H9 (cell line): ENCODE measurements at regions not wholly inside any gene's neighbourhood (a gene's known extent, or its start where the extent isn't known, plus 50 kb on each side); places are given as distances from the start of the nearest gene placed in this dataset.

Source experiments
- DNase-seq: peaks from one replicate; pipeline ENCODE4 v3.0.0-alpha.2; 2017
- H2AFZ ChIP-seq: one replicate; pipeline ENCODE4 v1.6.1; 2013; ENCODE audit warnings: mild to moderate bottlenecking, low read length, control low read depth, moderate library complexity
- H2AK5ac ChIP-seq: 2 replicates; pipeline ENCODE4 v1.6.1; 2013; ENCODE audit warnings: low read length, control low read depth, mixed read lengths; ENCODE audit not compliant: insufficient read length
- H2BK120ac ChIP-seq: one replicate; pipeline ENCODE4 v1.6.1; 2013; ENCODE audit warnings: low read depth, mild to moderate bottlenecking, low read length, control low read depth, inconsistent platforms; ENCODE audit not compliant: poor library complexity, severe bottlenecking
- H2BK12ac ChIP-seq: 2 replicates; pipeline ENCODE4 v1.6.1; 2013; ENCODE audit warnings: low read length, control low read depth, mixed read lengths, low read depth; ENCODE audit not compliant: insufficient read length
- H2BK15ac ChIP-seq: 2 replicates; pipeline ENCODE4 v1.6.1; 2013; ENCODE audit warnings: low read depth, low read length, control low read depth
- H2BK20ac ChIP-seq: one replicate; pipeline ENCODE4 v1.6.1; 2013; ENCODE audit warnings: low read depth, mild to moderate bottlenecking, low read length, control low read depth, inconsistent platforms; ENCODE audit not compliant: poor library complexity, severe bottlenecking
- H2BK5ac ChIP-seq: 2 replicates; pipeline ENCODE4 v1.6.1; 2013; ENCODE audit warnings: low read length, control low read depth, mixed read lengths; ENCODE audit not compliant: insufficient read length
- H3K14ac ChIP-seq: 2 replicates; pipeline ENCODE4 v1.6.1; 2013; ENCODE audit warnings: low read length, control low read depth; ENCODE audit not compliant: insufficient read depth
- H3K18ac ChIP-seq: 2 replicates; pipeline ENCODE4 v1.6.1; 2013; ENCODE audit warnings: low read depth, mild to moderate bottlenecking, mixed read lengths, low read length, control low read depth; ENCODE audit not compliant: insufficient read length
- H3K23ac ChIP-seq: 2 replicates; pipeline ENCODE4 v1.6.1; 2013; ENCODE audit warnings: low read length, control low read depth, mixed read lengths, low read depth; ENCODE audit not compliant: insufficient read length
- H3K23me2 ChIP-seq: 2 replicates; pipeline ENCODE4 v1.6.1; 2013; ENCODE audit warnings: low read depth, mild to moderate bottlenecking, mixed read lengths, low read length, control low read depth; ENCODE audit not compliant: insufficient read length, poor library complexity, severe bottlenecking
- H3K27ac ChIP-seq: 2 replicates; pipeline ENCODE4 v1.5.1; 2013; ENCODE audit warnings: low read length, control low read depth, mixed read lengths, low read depth; ENCODE audit not compliant: insufficient read length
- H3K27me3 ChIP-seq: 2 replicates; pipeline ENCODE4 v1.6.1; 2013; ENCODE audit warnings: low read length, control low read depth, inconsistent platforms; ENCODE audit not compliant: insufficient read depth
- H3K4ac ChIP-seq: 2 replicates; pipeline ENCODE4 v1.6.1; 2013; ENCODE audit warnings: low read depth, mild to moderate bottlenecking, control low read depth, inconsistent platforms, low read length, moderate library complexity
- H3K4me1 ChIP-seq: 2 replicates; pipeline ENCODE4 v1.6.1; 2013; ENCODE audit warnings: low read length, control low read depth, inconsistent platforms; ENCODE audit not compliant: insufficient read depth
- H3K4me2 ChIP-seq: 2 replicates; pipeline ENCODE4 v1.6.1; 2013; ENCODE audit warnings: low read length, control low read depth, mixed read lengths; ENCODE audit not compliant: insufficient read length, insufficient read depth
- H3K56ac ChIP-seq: 2 replicates; pipeline ENCODE4 v1.6.1; 2013; ENCODE audit warnings: low read depth, mild to moderate bottlenecking, mixed read lengths, low read length, control low read depth; ENCODE audit not compliant: insufficient read length
- H3K79me1 ChIP-seq: 2 replicates; pipeline ENCODE4 v1.6.1; 2013; ENCODE audit warnings: low read depth, mild to moderate bottlenecking, moderate library complexity, low read length, control low read depth, inconsistent platforms; ENCODE audit not compliant: insufficient read depth, poor library complexity, severe bottlenecking
- H3K79me2 ChIP-seq: 2 replicates; pipeline ENCODE4 v1.6.1; 2013; ENCODE audit warnings: low read length, control low read depth, inconsistent platforms; ENCODE audit not compliant: insufficient read depth
- H3K9ac ChIP-seq: 2 replicates; pipeline ENCODE4 v1.6.1; 2013; ENCODE audit warnings: low read length, control low read depth, mixed read lengths; ENCODE audit not compliant: insufficient read length; ENCODE audit errors: extremely low read depth
- H3K9me3 ChIP-seq: one replicate; pipeline ENCODE4 v1.6.1; 2013; ENCODE audit warnings: low read depth, low read length, inconsistent platforms; ENCODE audit not compliant: control insufficient read depth
- H3T11ph ChIP-seq: one replicate; pipeline ENCODE4 v1.6.1; 2013; ENCODE audit warnings: mild to moderate bottlenecking, low read length, control low read depth, inconsistent platforms
- H4K20me1 ChIP-seq: one replicate; pipeline ENCODE4 v1.6.1; 2013; ENCODE audit not compliant: control insufficient read depth, insufficient read length, insufficient read depth
- H4K5ac ChIP-seq: 2 replicates; pipeline ENCODE4 v1.6.1; 2013; ENCODE audit warnings: low read depth, mild to moderate bottlenecking, mixed read lengths, low read length, control low read depth; ENCODE audit not compliant: insufficient read length
- H4K8ac ChIP-seq: replicated peaks from 2 replicates; pipeline ENCODE4 v1.6.1; 2013; ENCODE audit warnings: low read length, control low read depth, mixed read lengths, low read depth; ENCODE audit not compliant: insufficient read length
- H4K91ac ChIP-seq: 2 replicates; pipeline ENCODE4 v1.6.1; 2013; ENCODE audit warnings: low read depth, mild to moderate bottlenecking, moderate library complexity, mixed read lengths, low read length, control low read depth; ENCODE audit not compliant: insufficient read length
- H3K27ac Mint-ChIP-seq, 3 experiments: 2 replicates in 2 of 3; 3 replicates in 1 of 3; pipeline ENCODE4 v1.8.0; 2020 to 2021; ENCODE audit warnings: mixed read lengths in 3 of 3, mild to moderate bottlenecking in 1 of 3, moderate library complexity in 1 of 3
- H3K27me3 Mint-ChIP-seq: 2 replicates; pipeline ENCODE4 v1.8.0; 2021; ENCODE audit warnings: low read depth, mild to moderate bottlenecking, moderate library complexity, mixed read lengths
- H3K36me3 Mint-ChIP-seq, 3 experiments: 2 replicates in 2 of 3; 3 replicates in 1 of 3; pipeline ENCODE4 v1.8.0; 2020 to 2021; ENCODE audit warnings: low read depth in 3 of 3, mixed read lengths in 3 of 3; ENCODE audit not compliant: insufficient read depth in 1 of 3
- H3K4me1 Mint-ChIP-seq, 2 experiments: 2 replicates each; pipeline ENCODE4 v1.8.0; 2020; ENCODE audit warnings: mixed read lengths in 2 of 2
- H3K4me3 Mint-ChIP-seq, 2 experiments: 2 replicates in 1 of 2; 3 replicates in 1 of 2; pipeline ENCODE4 v1.8.0; 2020 to 2021; ENCODE audit warnings: mild to moderate bottlenecking in 2 of 2, mixed read lengths in 2 of 2, moderate library complexity in 1 of 2
- H3K9me3 Mint-ChIP-seq, 2 experiments: 2 replicates in 1 of 2; 3 replicates in 1 of 2; pipeline ENCODE4 v1.8.0; 2020; ENCODE audit warnings: mild to moderate bottlenecking in 2 of 2, mixed read lengths in 2 of 2, moderate library complexity in 1 of 2
- CTCF ChIP-seq: fragments of 200-600 bp; sonication (generic); conservative IDR thresholded peaks from 3 replicates; pipeline ENCODE4 v1.8.0; 2021; ENCODE audit warnings: antibody characterized with exemption, mild to moderate bottlenecking
- WGBS: extraction: QIAGEN DNeasy Blood & Tissue Kit; methylation state at CpG from one replicate; pipeline ENCODE4 v1.1.7; 2013; ENCODE audit warnings: missing lambda C conversion rate, low lambda C conversion rate, mixed read lengths; ENCODE audit not compliant: insufficient read length; ENCODE audit errors: extremely low coverage; 5-methylcytosine and 5-hydroxymethylcytosine counted together

- Histone ChIP-seq H3K23ac (no peak overlapping the region), H3K4me1 (no peaks in the 10 kb centered on the region), H3K9me3 (no peaks in the 10 kb centered on the region), H3K18ac (no peak overlapping the region), H2AFZ (no peak overlapping the region), H2BK15ac (no peak overlapping the region), H3K23me2 (no peaks in the 10 kb centered on the region), H2BK12ac (no peak overlapping the region), H2AK5ac (no peak overlapping the region), H3K79me1 (no peaks in the 10 kb centered on the region), H2BK20ac (no peak overlapping the region), H3K4me2 (no peak overlapping the region), H2BK5ac (no peak overlapping the region), H3K27ac (no peak overlapping the region), H4K8ac (no peak overlapping the region), H2BK120ac (no peak overlapping the region), H3K4ac (no peak overlapping the region), H4K20me1 (no peaks in the 10 kb centered on the region), H3K9ac (no peak overlapping the region), H3T11ph (no peak overlapping the region), H3K79me2 (no peaks in the 10 kb centered on the region), H4K5ac (no peak overlapping the region), H4K91ac (no peak overlapping the region), H3K56ac (no peak overlapping the region), H3K27me3 (no peaks in the 10 kb centered on the region), H3K14ac (no peak overlapping the region)
- peak; percentile 38; the same call in 2 of the 3 replicates for TF ChIP-seq CTCF
- H3K9me3 Mint-ChIP-seq = peaks cover 0 to 2% of the 10 kb centered on the region in 2 experiments; a peak in 1 of 5 replicates
- no peaks in the 10 kb centered on the region; a peak in 1 of 4 replicates for H3K4me1 Mint-ChIP-seq
- no peak overlapping the region; a peak in 1 of 5 replicates for H3K4me3 Mint-ChIP-seq
- H3K27ac Mint-ChIP-seq = no peak overlapping the region; a peak in 1 of 7 replicates
- no peaks in the 10 kb centered on the region; a peak in 1 of 7 replicates for H3K36me3 Mint-ChIP-seq
- no peaks in the 10 kb centered on the region for H3K27me3 Mint-ChIP-seq
- DNase-seq = peak; percentile 36
- no CpG with 5 or more reads among the region's 2 CpGs for WGBS
Measured at GRCh38 chr3:67804089-67804488, 149.7 kb upstream of the SUCLG2 start.
